Activated CD8-positive, alpha-beta memory T cell treated with anti-CD3 and anti-CD28 coated beads for 48 hours (primary cell): ENCODE measurements at regions not wholly inside any gene's neighbourhood (a gene's known extent, or its start where the extent isn't known, plus 50 kb on each side); places are given as distances from the start of the nearest gene placed in this dataset.
"Not testable (repeated sequence)": the region's sequence is repeated elsewhere in the genome, so short reads cannot be mapped to it uniquely, and the experiment has no call there.

Source experiments
- DNase-seq, 3 experiments: peaks; one replicate each; pipeline ENCODE4 v3.0.0-alpha.2; 2020; ENCODE audit warnings: low read depth in 2 of 3, low spot score in 2 of 3

- no peak for DNase-seq
Observed at GRCh38 chr6:13874191-13874549, 50.6 kb upstream of the RNF182 start.

- peak; percentile 47 to 59 (median 56) for DNase-seq
Observed at GRCh38 chr6:13873288-13874190, 51.2 kb upstream of the RNF182 start.

- no peak for DNase-seq
Observed at GRCh38 chr6:13872681-13873080, 52.1 kb upstream of the RNF182 start.

- not testable (repeated sequence) for DNase-seq
Observed at GRCh38 chr6:13872006-13872405, 52.7 kb upstream of the RNF182 start.

GRCh38 chr6:13870214-13870830, 54.4 kb upstream of the RNF182 start:
- DNase-seq = no peak

GRCh38 chr6:13868236-13868635, 53.9 kb upstream of the MCUR1 start:
- no peak for DNase-seq

- no peak for DNase-seq
Observed at GRCh38 chr6:13866301-13866700, 51.9 kb upstream of the MCUR1 start.

GRCh38 chr6:13865141-13865540, 50.8 kb upstream of the MCUR1 start:
- DNase-seq = no peak

- DNase-seq = not testable (repeated sequence)
Observed at GRCh38 chr6:13864669-13865068, 50.3 kb upstream of the MCUR1 start.
